Activated gamma-delta T cell (primary cell): ENCODE measurements at regions not wholly inside any gene's neighbourhood (a gene's known extent, or its start where the extent isn't known, plus 50 kb on each side); places are given as distances from the start of the nearest gene placed in this dataset.
"Not testable (repeated sequence)": the region's sequence is repeated elsewhere in the genome, so short reads cannot be mapped to it uniquely, and the experiment has no call there.

Source experiments
- DNase-seq: peaks from one replicate; lab custom pipeline; 2025; lab: John Stamatoyannopoulos, UW

DNA sequence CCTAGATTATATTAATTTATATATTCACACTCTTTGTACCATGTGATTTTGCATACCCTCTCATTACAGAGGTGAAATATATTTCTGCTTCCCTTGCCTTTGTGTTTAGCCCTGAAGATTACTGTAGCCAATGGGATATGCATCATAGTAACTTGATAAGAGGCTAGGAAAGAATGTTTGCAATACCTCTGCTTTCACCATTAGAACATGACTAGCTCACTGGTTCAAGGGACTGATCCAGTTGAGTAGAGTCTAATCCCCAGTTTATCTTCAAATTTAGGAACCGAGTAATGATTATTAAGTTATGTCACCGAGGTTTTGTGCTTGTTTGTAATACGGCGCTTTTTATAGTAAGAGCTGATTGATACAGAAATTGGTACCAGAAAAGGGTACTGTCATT lies 552.6 kb upstream of the GJE1 start:
- DNase-seq: no peak

- no peak for DNase-seq
These were observed 556.0 kb upstream of the GJE1 start for GRCh38 chr6:141576751-141577150.

GRCh38 chr6:141562851-141563763 lies 569.6 kb upstream of the GJE1 start:
- no peak for DNase-seq

GRCh38 chr6:141562186-141562811 lies 570.4 kb upstream of the GJE1 start:
- DNase-seq: no peak

GRCh38 chr6:141561154-141561553 lies 571.6 kb upstream of the GJE1 start:
- no peak for DNase-seq

GRCh38 chr6:141552463-141552862 lies 580.3 kb upstream of the GJE1 start:
- no peak for DNase-seq

DNA sequence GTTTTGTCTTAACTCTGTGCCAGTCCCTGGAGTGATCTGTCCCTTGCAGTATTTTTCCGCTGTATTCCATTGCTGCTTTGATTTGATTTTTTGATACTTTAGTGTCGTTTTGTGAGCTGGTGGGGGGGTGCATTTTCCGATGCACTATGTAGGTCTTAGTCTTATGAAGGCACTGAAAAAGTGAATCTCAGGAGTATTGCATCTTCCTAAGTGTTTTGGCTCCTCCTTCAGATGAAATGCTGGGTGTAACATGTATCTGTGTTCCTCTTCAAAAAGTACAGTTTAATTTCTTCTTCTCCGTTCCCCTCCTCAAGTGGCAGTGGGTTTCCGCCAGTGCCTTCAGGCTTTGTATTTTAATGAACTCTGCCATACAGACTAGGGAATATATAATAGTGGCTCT lies 580.7 kb upstream of the GJE1 start:
- no peak for DNase-seq

- no peak for DNase-seq
These were observed 581.4 kb upstream of the GJE1 start for GRCh38 chr6:141551318-141551717.

- no peak for DNase-seq
These were observed 582.3 kb upstream of the GJE1 start for GRCh38 chr6:141550471-141550870.

- no peak for DNase-seq
These were observed 583.8 kb upstream of the GJE1 start for GRCh38 chr6:141548966-141549365.

GRCh38 chr6:141541581-141542324 lies 591.0 kb upstream of the GJE1 start:
- DNase-seq: no peak

DNA sequence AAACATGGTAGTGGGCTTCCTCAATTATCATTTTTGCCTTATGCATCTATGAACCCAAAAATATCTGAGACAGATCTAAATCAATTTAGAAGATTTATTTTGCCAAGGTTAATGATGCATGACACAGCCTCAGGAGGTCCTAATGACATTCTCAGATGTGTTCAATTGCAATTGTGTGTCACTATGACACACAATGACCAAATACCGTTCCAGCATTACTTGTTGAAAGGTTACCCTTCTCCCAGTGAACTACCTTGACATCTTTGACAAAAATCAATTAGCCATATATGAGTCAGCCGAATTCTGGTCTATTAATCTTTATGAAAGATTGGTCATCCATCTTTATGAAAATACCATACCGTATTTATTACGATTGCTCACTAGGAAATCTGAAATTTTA lies 592.5 kb upstream of the GJE1 start:
- no peak for DNase-seq

- DNase-seq: no peak
These were observed 593.1 kb upstream of the GJE1 start for GRCh38 chr6:141539617-141540016.

DNA sequence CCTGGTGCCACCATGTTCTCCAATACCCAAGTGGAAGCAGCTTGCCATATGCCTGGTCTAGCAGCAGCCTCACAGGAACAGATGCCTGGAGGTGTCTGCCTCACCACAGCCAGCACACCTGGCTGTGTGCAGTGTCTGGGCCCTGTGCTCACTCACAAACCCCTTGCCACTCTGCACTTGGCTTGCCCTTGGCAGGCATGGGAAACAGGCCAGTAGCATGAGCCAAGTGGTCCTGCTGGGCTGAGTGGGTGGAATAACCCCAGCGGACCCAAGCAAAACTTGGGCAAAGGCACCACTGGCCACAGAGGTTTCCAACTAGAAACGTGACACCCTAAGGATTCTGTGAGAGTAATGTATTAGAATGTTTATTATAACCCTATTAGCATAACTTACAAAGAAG lies 600.5 kb upstream of the GJE1 start:
- no peak for DNase-seq

DNA sequence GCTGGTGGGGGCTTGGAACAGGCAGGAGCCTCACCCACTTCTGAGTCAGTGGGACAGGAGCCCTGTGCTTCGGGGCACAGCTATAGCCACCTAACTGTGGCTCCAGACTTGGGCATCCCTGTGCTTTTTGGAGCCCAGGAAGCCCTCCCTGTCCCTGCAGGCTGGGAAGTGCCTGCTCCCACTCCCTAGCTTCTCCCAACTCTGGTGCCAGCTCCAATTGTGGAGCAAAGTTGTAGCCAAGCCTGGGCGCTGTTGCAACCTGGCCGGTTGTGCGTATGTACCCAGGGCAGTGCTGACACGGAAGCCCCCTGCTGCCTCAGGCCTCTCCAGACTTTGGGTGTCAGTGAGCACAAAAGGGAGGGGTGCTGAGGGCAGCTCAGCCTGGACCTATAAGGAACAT lies 601.7 kb upstream of the GJE1 start:
- DNase-seq: no peak

GRCh38 chr6:141528596-141528995 lies 604.1 kb upstream of the GJE1 start:
- DNase-seq: no peak

DNA sequence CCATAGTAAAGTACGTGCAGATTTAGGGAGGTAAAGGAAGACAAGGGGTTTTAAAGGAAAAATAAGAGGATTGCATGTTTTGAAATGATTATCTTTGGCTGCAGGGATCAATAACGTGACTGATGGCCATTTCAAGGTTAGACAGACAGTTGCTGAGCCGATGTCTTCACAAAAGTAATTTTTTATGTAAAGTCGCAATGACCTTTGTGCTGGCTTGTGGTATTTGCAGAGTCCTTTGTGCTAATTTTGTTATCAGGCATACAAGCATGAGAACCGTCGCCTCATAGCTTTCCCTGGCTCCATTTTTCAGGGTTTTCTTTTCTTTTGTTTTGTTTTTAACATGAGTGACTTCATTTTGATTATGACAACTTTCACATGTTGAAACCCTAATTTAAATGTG lies 605.7 kb upstream of the GJE1 start:
- DNase-seq: no peak

DNA sequence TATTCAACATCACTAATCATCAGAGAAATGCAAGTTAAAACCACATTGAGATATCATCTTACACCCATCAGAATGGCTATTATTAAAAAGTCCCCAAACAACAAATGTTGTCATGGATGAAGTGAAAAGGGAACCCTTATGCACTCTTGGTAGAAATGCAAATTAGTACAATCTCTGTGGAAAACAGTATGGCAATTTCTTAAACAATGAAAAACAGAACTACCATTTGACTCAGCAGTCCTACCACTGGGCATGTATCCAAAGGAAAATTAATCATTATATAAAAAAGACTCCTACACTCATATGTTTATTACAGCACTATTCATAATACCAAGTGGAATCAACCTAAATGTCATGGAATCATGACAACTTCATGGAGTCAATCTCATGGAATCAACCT lies 611.3 kb upstream of the GJE1 start:
- DNase-seq: no peak

DNA sequence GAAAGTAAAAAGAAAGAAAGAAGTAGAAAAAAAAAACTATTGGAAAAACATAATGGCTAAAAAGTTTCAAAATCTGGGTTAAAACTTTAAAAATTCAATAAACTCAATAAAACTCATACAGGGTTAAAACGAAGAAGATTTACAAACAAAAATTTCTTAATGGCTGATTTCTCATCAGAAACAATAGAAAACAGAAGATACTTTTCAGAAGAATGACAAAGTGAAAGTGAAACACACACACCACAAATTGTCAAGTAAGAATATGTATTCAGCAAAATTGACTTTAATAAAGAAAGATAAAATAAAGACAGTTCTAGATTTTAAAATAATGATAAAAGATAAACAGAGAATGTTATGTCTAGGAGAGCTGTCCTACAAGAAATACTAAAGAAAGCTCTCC lies 618.9 kb upstream of the GJE1 start:
- DNase-seq: no peak

DNA sequence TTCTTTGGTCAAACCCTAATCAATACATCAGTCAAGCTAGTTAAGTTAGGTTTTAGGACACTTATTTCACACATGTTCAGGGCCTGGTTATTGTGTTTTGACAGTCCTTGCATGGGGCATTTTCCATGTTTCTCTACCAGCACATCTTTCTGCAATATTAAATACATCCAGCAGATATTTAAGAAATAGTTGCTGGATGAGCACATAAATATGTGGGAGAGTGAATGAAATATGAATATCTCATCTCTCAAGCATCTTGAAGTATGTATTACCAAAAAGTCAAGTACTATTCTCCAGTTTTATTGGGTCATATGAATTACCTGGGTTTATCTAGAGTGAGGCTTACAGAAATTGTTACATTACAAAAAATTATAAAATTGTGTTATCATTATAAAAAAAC lies 621.9 kb upstream of the GJE1 start:
- DNase-seq: no peak

GRCh38 chr6:141506062-141506461 lies 626.7 kb upstream of the GJE1 start:
- DNase-seq: not testable (repeated sequence)

DNA sequence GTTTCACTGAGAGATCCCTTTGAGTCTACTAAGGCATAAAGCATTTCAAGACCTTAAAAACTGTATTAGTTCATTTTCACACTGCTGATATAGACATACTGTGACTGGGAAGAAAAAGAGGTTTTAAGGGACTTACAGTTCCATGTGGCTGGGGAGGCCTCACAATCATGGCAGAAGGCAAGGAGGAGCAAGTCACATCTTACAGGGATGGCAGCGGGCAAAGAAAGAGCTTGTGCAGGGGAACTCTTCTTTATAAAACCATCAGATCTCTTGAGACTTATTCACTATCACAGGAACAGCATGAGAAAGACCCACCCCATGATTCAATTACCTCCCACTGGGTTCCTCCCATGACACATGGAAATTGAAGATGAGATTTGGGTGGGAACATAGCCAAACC lies 628.4 kb upstream of the GJE1 start:
- DNase-seq: not testable (repeated sequence)

DNA sequence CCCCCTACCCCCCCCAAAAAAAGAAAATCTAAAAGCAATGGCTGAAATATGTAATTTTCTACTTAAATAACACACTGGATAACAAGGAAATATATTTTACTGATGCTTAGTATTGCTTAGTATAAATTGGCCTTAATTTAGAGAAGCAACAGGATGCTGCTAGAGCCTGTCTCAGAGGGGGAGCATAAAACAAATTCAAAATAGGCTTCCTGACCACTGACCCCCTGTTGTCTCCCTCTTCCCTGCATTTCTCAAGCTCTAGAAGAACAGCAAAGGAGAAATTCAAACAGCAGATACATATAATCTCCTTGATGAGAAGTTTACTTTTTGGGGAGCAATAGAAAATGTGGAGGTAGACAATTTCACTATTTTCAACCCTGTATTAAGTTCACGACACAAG lies 631.1 kb upstream of the GJE1 start:
- DNase-seq: no peak
